HEK293T (cell line): ENCODE measurements at regions not wholly inside any gene's neighbourhood (a gene's known extent, or its start where the extent isn't known, plus 50 kb on each side); places are given as distances from the start of the nearest gene placed in this dataset.

ENCODE experiments used
- CTCF ChIA-PET: fragments of 350-600 bp; formaldehyde crosslinking; extraction: SDS; loops from one replicate; lab custom pipeline; 2021; ENCODE audit warnings: antibody characterized with exemption, inconsistent platforms; lab: Yijun Ruan, JAX
- POLR2A ChIA-PET: fragments of 350-600 bp; formaldehyde crosslinking; extraction: SDS; loops from one replicate; lab custom pipeline; 2020; ENCODE audit warnings: antibody characterized with exemption, inconsistent platforms; lab: Yijun Ruan, JAX
- DNase-seq: peaks from one replicate; pipeline ENCODE4 v3.0.0; 2012; ENCODE audit warnings: mixed read lengths; ENCODE audit errors: extremely low spot score
- ARNT ChIP-seq: fragments of 450-650 bp; IDR thresholded peaks from 2 replicates; pipeline ENCODE4 v1.6.1; 2017; ENCODE audit warnings: mild to moderate bottlenecking
- BHLHE40 ChIP-seq: fragments of 450-650 bp; IDR thresholded peaks from 2 replicates; pipeline ENCODE4 v1.6.1; 2016; ENCODE audit warnings: mild to moderate bottlenecking, moderate library complexity, borderline replicate concordance
- CTBP1 ChIP-seq: fragments of 450-650 bp; IDR thresholded peaks from 2 replicates; pipeline ENCODE4 v1.6.1; 2016; ENCODE audit warnings: borderline replicate concordance
- ELF4 ChIP-seq: fragments of 450-650 bp; IDR thresholded peaks from 2 replicates; pipeline ENCODE4 v1.6.1; 2017; ENCODE audit warnings: antibody characterized with exemption
- FOXA1 ChIP-seq: fragments of 450-650 bp; IDR thresholded peaks from 2 replicates; pipeline ENCODE4 v1.6.1; 2016; ENCODE audit warnings: mild to moderate bottlenecking
- FOXK2 ChIP-seq: fragments of 450-650 bp; IDR thresholded peaks from 2 replicates; pipeline ENCODE4 v1.6.1; 2016; ENCODE audit warnings: mild to moderate bottlenecking
- FOXM1 ChIP-seq: fragments of 450-650 bp; IDR thresholded peaks from 2 replicates; pipeline ENCODE4 v1.6.1; 2017; ENCODE audit warnings: mild to moderate bottlenecking, borderline replicate concordance
- HDGF ChIP-seq: fragments of 450-650 bp; IDR thresholded peaks from 2 replicates; pipeline ENCODE4 v1.6.1; 2017; ENCODE audit warnings: antibody characterized with exemption, borderline replicate concordance
- L3MBTL2 ChIP-seq: fragments of 450-650 bp; conservative IDR thresholded peaks from 2 replicates; pipeline ENCODE4 v1.6.1; 2016; ENCODE audit warnings: mild to moderate bottlenecking
- LEF1 ChIP-seq: fragments of 450-650 bp; IDR thresholded peaks from 2 replicates; pipeline ENCODE4 v1.6.1; 2017; ENCODE audit warnings: mild to moderate bottlenecking, borderline replicate concordance
- NFRKB ChIP-seq: fragments of 450-650 bp; IDR thresholded peaks from 2 replicates; pipeline ENCODE4 v1.6.1; 2016; ENCODE audit warnings: mild to moderate bottlenecking, moderate library complexity
- PKNOX1 ChIP-seq: fragments of 450-650 bp; IDR thresholded peaks from 2 replicates; pipeline ENCODE4 v1.6.1; 2016
- SP1 ChIP-seq: fragments of 450-650 bp; IDR thresholded peaks from 2 replicates; pipeline ENCODE4 v1.6.1; 2017
- SUZ12 ChIP-seq: fragments of 450-650 bp; IDR thresholded peaks from 2 replicates; pipeline ENCODE4 v1.6.1; 2016; ENCODE audit warnings: mild to moderate bottlenecking
- TARDBP ChIP-seq: fragments of 450-650 bp; IDR thresholded peaks from 2 replicates; pipeline ENCODE4 v1.6.1; 2016
- ZNF384 ChIP-seq: fragments of 450-650 bp; IDR thresholded peaks from 2 replicates; pipeline ENCODE4 v1.6.1; 2016

GRCh38 chr4:148874331-148874730, 432.1 kb upstream of the NR3C2 start:
- TF ChIP-seq HDGF (no peak), CTBP1 (no peak), ARNT (no peak), TARDBP (no peak), ELF4 (no peak), SP1 (no peak), FOXM1 (no peak), ZNF384 (no peak), PKNOX1 (no peak), NFRKB (no peak), LEF1 (no peak), L3MBTL2 (no peak), SUZ12 (no peak), FOXK2 (no peak)
- POLR2A ChIA-PET, result no interaction called here
- CTCF ChIA-PET, result no interaction called here
- DNase-seq, result no peak

- POLR2A ChIA-PET, result no interaction called here
- CTCF ChIA-PET, result no interaction called here
- DNase-seq, result no peak
- no peak for TF ChIP-seq PKNOX1
- no peak for TF ChIP-seq FOXM1
- no peak for TF ChIP-seq ELF4
- TF ChIP-seq FOXA1, result no peak
- no peak for TF ChIP-seq ARNT
- TF ChIP-seq SUZ12, result no peak
- no peak for TF ChIP-seq TARDBP
- TF ChIP-seq FOXK2, result no peak
- no peak for TF ChIP-seq L3MBTL2
- TF ChIP-seq ZNF384, result no peak
- no peak for TF ChIP-seq HDGF
- TF ChIP-seq LEF1, result no peak
- no peak for TF ChIP-seq CTBP1
- no peak for TF ChIP-seq NFRKB
- no peak for TF ChIP-seq BHLHE40
- no peak for TF ChIP-seq SP1
Observed at GRCh38 chr4:148868191-148868590, 426.0 kb upstream of the NR3C2 start.

GRCh38 chr4:148866666-148867065, 424.5 kb upstream of the NR3C2 start:
- no peak for DNase-seq
- ChIA-PET POLR2A (no interaction called here), CTCF (no interaction called here)
- TF ChIP-seq PKNOX1 (no peak), HDGF (no peak), LEF1 (no peak), L3MBTL2 (no peak), CTBP1 (no peak), SUZ12 (no peak), ARNT (no peak), SP1 (no peak), FOXM1 (no peak), BHLHE40 (no peak), TARDBP (no peak), NFRKB (no peak), ZNF384 (no peak)

- DNase-seq, result no peak
- ChIA-PET CTCF (interaction anchor here (0.7 kb wide), 1 partner anchor 151 kb away, joined by 3 read pairs; no protein-coding TSS in a partner anchor), POLR2A (no interaction called here)
- TF ChIP-seq NFRKB, result no peak
- TF ChIP-seq BHLHE40, result no peak
- no peak for TF ChIP-seq FOXK2
- TF ChIP-seq HDGF, result no peak
- TF ChIP-seq SP1, result no peak
Observed at GRCh38 chr4:148857973-148858534, 415.8 kb upstream of the NR3C2 start.

GRCh38 chr4:148857239-148857972, 415.2 kb upstream of the NR3C2 start:
- no peak for DNase-seq
- no peak for TF ChIP-seq PKNOX1
- no peak for TF ChIP-seq ELF4
- TF ChIP-seq ZNF384, result no peak
- TF ChIP-seq L3MBTL2, result no peak
- no peak for TF ChIP-seq HDGF
- TF ChIP-seq FOXM1, result no peak
- no peak for TF ChIP-seq SUZ12
- TF ChIP-seq NFRKB, result no peak
- TF ChIP-seq LEF1, result no peak
- TF ChIP-seq ARNT, result no peak
- TF ChIP-seq FOXK2, result no peak
- no peak for TF ChIP-seq BHLHE40
- no peak for TF ChIP-seq CTBP1
- no peak for TF ChIP-seq FOXA1
- no peak for TF ChIP-seq SP1
- ChIA-PET CTCF (interaction anchor here (0.7 kb wide), 1 partner anchor 151 kb away, joined by 3 read pairs; no protein-coding TSS in a partner anchor), POLR2A (no interaction called here)
